Esophagus squamous epithelium (tissue), 5 donors: ENCODE measurements at regions not wholly inside any gene's neighbourhood (a gene's known extent, or its start where the extent isn't known, plus 50 kb on each side); places are given as distances from the start of the nearest gene placed in this dataset.

Experiments used
- DNase-seq: peaks from one replicate; lab custom pipeline; 2025; lab: John Stamatoyannopoulos, UW
- H3K27ac ChIP-seq, 4 donors: fragments of 200-600 bp; sonication (generic); one replicate each; pipeline ENCODE4 v1.5.1; 2016 to 2019; ENCODE audit warnings: mild to moderate bottlenecking in 1 of 4
- H3K27me3 ChIP-seq, 4 donors: fragments of 200-600 bp; sonication (generic); 1 replicate in 3 of 4; 2 replicates in 1 of 4; pipeline versions ENCODE4 v1.5.1 to v1.6.0; 2017 to 2021; ENCODE audit warnings: antibody characterized with exemption in 1 of 4
- H3K36me3 ChIP-seq, 3 donors: fragments of 200-600 bp; sonication (generic); one replicate each; pipeline ENCODE4 v1.5.1; 2016 to 2019
- H3K4me1 ChIP-seq, 3 donors: fragments of 200-600 bp; sonication (generic); one replicate each; pipeline ENCODE4 v1.5.1; 2017 to 2019
- H3K4me3 ChIP-seq, 4 donors: fragments of 200-600 bp; sonication (generic); 1 replicate in 3 of 4; 2 replicates in 1 of 4; pipeline ENCODE4 v1.5.1; 2016 to 2019; ENCODE audit warnings: mild to moderate bottlenecking in 2 of 4, moderate library complexity in 1 of 4
- H3K9me3 ChIP-seq, 3 donors: fragments of 200-600 bp; sonication (generic); one replicate each; pipeline ENCODE4 v1.5.1; 2016 to 2019
- CTCF ChIP-seq, 6 experiments: fragments of 450-650 bp in 4 of 6; fragments of 200-600 bp in 2 of 6; sonication (generic) in 2 of 6; IDR thresholded peaks; one replicate each; pipeline ENCODE4 v1.5.1; 2016 to 2019; ENCODE audit warnings: antibody characterized with exemption in 6 of 6, mild to moderate bottlenecking in 4 of 6, moderate library complexity in 4 of 6
- POLR2A ChIP-seq, 4 donors: fragments of 450-650 bp; IDR thresholded peaks; one replicate each; pipeline ENCODE4 v1.6.1; 2017; ENCODE audit warnings: antibody characterized with exemption in 4 of 4, mild to moderate bottlenecking in 4 of 4, moderate library complexity in 3 of 4
- WGBS, 2 donors: methylation state at CpG; one replicate each; pipeline ENCODE4 v1.1.5; 2018; 5-methylcytosine and 5-hydroxymethylcytosine counted together
- intact Hi-C: fragments of 100-400 bp; cut with DNase I; formaldehyde crosslinking; loops from one replicate; pipeline ENCODE4 v1.15.0; 2022
- donor health status: DM: yes; HTN: yes; CAD: no.

GRCh38 chr16:26197707-26198106 is 505.9 kb downstream of the HS3ST4 start:
- H3K27me3 ChIP-seq = no peaks in the 10 kb centered on the region
- no peak overlapping the region for H3K4me3 ChIP-seq
- no peak overlapping the region for H3K27ac ChIP-seq
- H3K9me3 ChIP-seq = no peaks in the 10 kb centered on the region
- H3K4me1 ChIP-seq = no peaks in the 10 kb centered on the region
- DNase-seq = no peak
- no peaks in the 10 kb centered on the region for H3K36me3 ChIP-seq
- intact Hi-C loops = no loop called here
- TF ChIP-seq POLR2A (IDR thresholded peaks at IDR 0.05) (no peak), CTCF (IDR thresholded peaks at IDR 0.05) (no peak)
- 37 to 56% methylated on average over 3 of the region's 4 CpGs for whole genome bisulfite sequencing, 2 donors

GRCh38 chr16:26198221-26198620 is 506.5 kb downstream of the HS3ST4 start:
- TF ChIP-seq CTCF (IDR thresholded peaks at IDR 0.05) = no peak
- TF ChIP-seq POLR2A (IDR thresholded peaks at IDR 0.05) = no peak
- no peak overlapping the region for H3K27ac ChIP-seq
- no peak for DNase-seq
- no peaks in the 10 kb centered on the region for H3K9me3 ChIP-seq
- 22 to 38% methylated on average over 5 of the region's 5 CpGs for WGBS, 2 donors
- no peaks in the 10 kb centered on the region for H3K27me3 ChIP-seq
- H3K36me3 ChIP-seq = no peaks in the 10 kb centered on the region
- intact Hi-C loops = no loop called here
- H3K4me3 ChIP-seq = no peak overlapping the region
- no peaks in the 10 kb centered on the region for H3K4me1 ChIP-seq

GRCh38 chr16:26204138-26204537 is 512.4 kb downstream of the HS3ST4 start:
- Histone ChIP-seq H3K9me3 (no peaks in the 10 kb centered on the region), H3K4me3 (no peak overlapping the region), H3K27me3 (no peaks in the 10 kb centered on the region), H3K36me3 (no peaks in the 10 kb centered on the region), H3K27ac (no peak overlapping the region), H3K4me1 (no peaks in the 10 kb centered on the region)
- TF ChIP-seq POLR2A (IDR thresholded peaks at IDR 0.05) (no peak), CTCF (IDR thresholded peaks at IDR 0.05) (no peak)
- 64 to 72% methylated on average over 6 to 7 of the region's 7 CpGs for WGBS, 2 donors
- DNase-seq = no peak
- intact Hi-C loops = no loop called here

- WGBS, 2 donors = 23 to 59% methylated on average over 4 of the region's 4 CpGs
- DNase-seq = no peak
- no peaks in the 10 kb centered on the region for H3K9me3 ChIP-seq
- no peaks in the 10 kb centered on the region for H3K4me1 ChIP-seq
- intact Hi-C loops = no loop called here
- no peaks in the 10 kb centered on the region for H3K36me3 ChIP-seq
- H3K27me3 ChIP-seq = no peaks in the 10 kb centered on the region
- no peak overlapping the region for H3K27ac ChIP-seq
- no peak for TF ChIP-seq POLR2A (IDR thresholded peaks at IDR 0.05)
- no peak for TF ChIP-seq CTCF (IDR thresholded peaks at IDR 0.05)
- H3K4me3 ChIP-seq = no peak overlapping the region
These were observed 519.8 kb downstream of the HS3ST4 start for GRCh38 chr16:26211542-26211941.

GRCh38 chr16:26212599-26212998 is 520.8 kb downstream of the HS3ST4 start:
- H3K4me3 ChIP-seq = no peak overlapping the region
- H3K27me3 ChIP-seq = no peaks in the 10 kb centered on the region
- no peak for DNase-seq
- no peaks in the 10 kb centered on the region for H3K4me1 ChIP-seq
- H3K36me3 ChIP-seq = no peaks in the 10 kb centered on the region
- no peaks in the 10 kb centered on the region for H3K9me3 ChIP-seq
- no peak for TF ChIP-seq CTCF (IDR thresholded peaks at IDR 0.05)
- TF ChIP-seq POLR2A (IDR thresholded peaks at IDR 0.05) = no peak
- intact Hi-C loops = no loop called here
- WGBS, 2 donors = 35 to 81% methylated on average over 4 to 5 of the region's 5 CpGs
- H3K27ac ChIP-seq = no peak overlapping the region
